Transverse colon (tissue), 4 donors: ENCODE measurements at regions not wholly inside any gene's neighbourhood (a gene's known extent, or its start where the extent isn't known, plus 50 kb on each side); places are given as distances from the start of the nearest gene placed in this dataset.

Experiments
- DNase-seq: peaks from one replicate; pipeline ENCODE4 v3.0.0-alpha.2; 2019
- H3K27ac ChIP-seq, 4 donors: fragments of 200-600 bp; sonication (generic); 2 replicates each; pipeline ENCODE4 v1.5.1; 2016 to 2018; ENCODE audit warnings: inconsistent platforms in 4 of 4
- H3K27me3 ChIP-seq: fragments of 200-600 bp; sonication (generic); 2 replicates; pipeline ENCODE4 v1.5.1; 2017; ENCODE audit warnings: inconsistent platforms
- H3K36me3 ChIP-seq, 4 donors: fragments of 200-600 bp; sonication (generic); 2 replicates each; pipeline ENCODE4 v1.5.1; 2017 to 2019; ENCODE audit warnings: inconsistent platforms in 4 of 4
- H3K4me1 ChIP-seq, 4 donors: fragments of 200-600 bp; sonication (generic); 2 replicates each; pipeline ENCODE4 v1.5.1; 2017 to 2020; ENCODE audit warnings: inconsistent platforms in 4 of 4
- H3K4me3 ChIP-seq, 4 donors: fragments of 200-600 bp; sonication (generic); 1 replicate in 1 of 4; 2 replicates in 3 of 4; pipeline versions ENCODE4 v1.5.1 to v1.6.1; 2017 to 2019; ENCODE audit warnings: inconsistent platforms in 4 of 4
- H3K9me3 ChIP-seq, 2 donors: fragments of 200-600 bp; sonication (generic); 2 replicates each; pipeline ENCODE4 v1.5.1; 2017 to 2019; ENCODE audit warnings: inconsistent platforms in 2 of 2
- EP300 ChIP-seq: sonication (generic); formaldehyde crosslinking; IDR thresholded peaks from one replicate; pipeline ENCODE4 v1.6.1; 2017; ENCODE audit warnings: antibody characterized with exemption, low read depth
- POLR2A ChIP-seq: fragments of 450-650 bp; IDR thresholded peaks from one replicate; pipeline ENCODE4 v1.6.1; 2016; ENCODE audit warnings: antibody characterized with exemption, mild to moderate bottlenecking, moderate library complexity
- POLR2AphosphoS5 ChIP-seq, 3 donors: sonication (generic); formaldehyde crosslinking; IDR thresholded peaks; one replicate each; pipeline ENCODE4 v1.6.1; 2016; ENCODE audit warnings: antibody characterized with exemption in 3 of 3
- WGBS, 2 donors: methylation state at CpG; one replicate each; pipeline ENCODE4 v1.1.5; 2018; ENCODE audit warnings: low coverage in 1 of 2; 5-methylcytosine and 5-hydroxymethylcytosine counted together
- in situ Hi-C, 4 donors: fragments of 200-750 bp; cut with MboI; loops; one replicate each; pipeline versions ENCODE4 v1.15.0 to v1.15.1; 2017; ENCODE audit warnings: low sequenced_read_pairs in 3 of 4, low pct_ligation_motif_present in 1 of 4, low pct_unique_long_range_greater_than_20kb in 1 of 4
- intact Hi-C: fragments of 100-400 bp; cut with DNase I; formaldehyde crosslinking; loops from one replicate; pipeline ENCODE4 v1.15.1; 2023; ENCODE audit warnings: low total_unique reads
- TF ChIP-seq, protein P1 (sequence below), 5 experiments: fragments of 200-600 bp in 3 of 5; fragments of 450-650 bp in 2 of 5; sonication (generic) in 3 of 5; IDR thresholded peaks; 1 replicate in 2 of 5; 2 replicates in 3 of 5; pipeline ENCODE4 v1.5.1; 2016 to 2017; ENCODE audit warnings: antibody characterized with exemption in 5 of 5, inconsistent platforms in 3 of 5, mild to moderate bottlenecking in 2 of 5, moderate library complexity in 1 of 5

DNA sequence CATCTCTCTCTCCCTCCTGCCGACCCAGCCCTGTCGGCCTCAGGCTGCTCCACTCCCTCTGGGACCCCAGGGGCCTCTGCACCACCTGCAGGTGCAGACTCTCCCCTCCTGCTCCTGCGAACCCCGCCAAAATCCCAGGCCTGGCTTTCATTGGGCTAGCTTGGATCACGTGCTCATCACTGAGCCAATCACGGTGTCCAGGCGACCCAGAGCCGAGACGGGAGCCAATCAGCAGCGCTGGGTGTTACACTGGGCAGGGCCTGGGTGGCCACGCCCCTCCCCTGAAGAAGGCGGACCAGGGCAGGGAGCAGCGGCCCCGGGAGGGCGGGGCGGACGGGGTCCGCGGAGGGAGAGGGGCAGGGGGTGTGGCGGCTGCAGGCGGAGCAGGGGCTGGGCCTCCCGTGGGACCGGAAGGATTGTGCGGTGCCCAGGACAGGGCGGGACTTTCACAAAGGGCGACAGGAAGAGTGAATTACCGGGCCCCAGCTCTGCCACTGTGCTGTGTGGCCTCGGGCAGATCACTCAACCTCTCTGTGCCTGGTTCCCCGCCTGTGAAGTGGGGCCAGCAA lies 66.6 kb upstream of the FBRSL1 start:
- no peaks in the 10 kb centered on the region for H3K9me3 ChIP-seq
- no peak overlapping the region for H3K27ac ChIP-seq
- H3K27me3 ChIP-seq = peaks cover 78% of the 10 kb centered on the region

DNA sequence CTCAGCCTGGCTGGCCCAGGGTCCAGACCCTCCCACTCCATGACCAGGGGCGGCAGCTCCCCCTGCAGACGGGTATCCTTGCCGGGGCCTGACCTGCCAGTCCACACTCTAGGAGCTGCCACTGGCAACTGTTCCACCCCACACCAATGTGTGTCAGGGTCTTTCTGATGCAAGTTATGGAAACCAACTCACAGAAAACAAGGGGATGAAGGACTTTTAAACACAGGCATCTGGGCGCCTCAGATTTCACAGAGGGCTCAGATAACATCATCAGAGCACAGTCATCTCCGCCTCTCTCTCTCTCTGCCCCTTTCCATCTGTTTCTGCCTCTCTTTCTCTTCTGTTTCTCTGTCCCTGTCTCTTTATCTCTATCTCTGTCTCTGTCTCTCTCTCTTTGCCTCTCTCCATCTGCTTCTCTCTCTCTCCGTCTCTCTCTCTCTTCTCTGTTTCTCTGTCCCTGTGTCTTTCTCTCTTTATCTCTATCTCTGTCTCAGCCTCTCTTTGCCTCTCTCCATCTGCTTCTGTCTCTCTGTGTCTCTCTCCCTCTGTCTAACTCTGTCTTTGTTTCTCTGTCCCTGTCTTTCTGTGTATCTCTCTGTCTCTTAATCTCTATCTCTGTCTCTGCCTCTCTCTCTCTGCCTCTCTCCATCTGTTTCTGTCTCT lies 67.4 kb upstream of the FBRSL1 start:
- Histone ChIP-seq H3K9me3 (no peaks in the 10 kb centered on the region), H3K27ac (no peak overlapping the region), H3K4me3 (no peak overlapping the region), H3K27me3 (peaks cover 76% of the 10 kb centered on the region), H3K36me3 (no peaks in the 10 kb centered on the region), H3K4me1 (no peaks in the 10 kb centered on the region)
- in situ Hi-C loops = loop anchor here (10.0 to 25.0 kb wide), 4 partner anchors 90 to 192 kb away; partner anchors contain the start of genes LRCOL1 (in 4 of the 4) and P2RX2 (in 4 of the 4)
- DNase-seq = no peak
- intact Hi-C loops = no loop called here
- no peak for TF ChIP-seq EP300
- TF ChIP-seq, protein P1, sequence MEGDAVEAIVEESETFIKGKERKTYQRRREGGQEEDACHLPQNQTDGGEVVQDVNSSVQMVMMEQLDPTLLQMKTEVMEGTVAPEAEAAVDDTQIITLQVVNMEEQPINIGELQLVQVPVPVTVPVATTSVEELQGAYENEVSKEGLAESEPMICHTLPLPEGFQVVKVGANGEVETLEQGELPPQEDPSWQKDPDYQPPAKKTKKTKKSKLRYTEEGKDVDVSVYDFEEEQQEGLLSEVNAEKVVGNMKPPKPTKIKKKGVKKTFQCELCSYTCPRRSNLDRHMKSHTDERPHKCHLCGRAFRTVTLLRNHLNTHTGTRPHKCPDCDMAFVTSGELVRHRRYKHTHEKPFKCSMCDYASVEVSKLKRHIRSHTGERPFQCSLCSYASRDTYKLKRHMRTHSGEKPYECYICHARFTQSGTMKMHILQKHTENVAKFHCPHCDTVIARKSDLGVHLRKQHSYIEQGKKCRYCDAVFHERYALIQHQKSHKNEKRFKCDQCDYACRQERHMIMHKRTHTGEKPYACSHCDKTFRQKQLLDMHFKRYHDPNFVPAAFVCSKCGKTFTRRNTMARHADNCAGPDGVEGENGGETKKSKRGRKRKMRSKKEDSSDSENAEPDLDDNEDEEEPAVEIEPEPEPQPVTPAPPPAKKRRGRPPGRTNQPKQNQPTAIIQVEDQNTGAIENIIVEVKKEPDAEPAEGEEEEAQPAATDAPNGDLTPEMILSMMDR (IDR thresholded peaks at IDR 0.05) = no peak
- TF ChIP-seq POLR2AphosphoS5 (IDR thresholded peaks at IDR 0.05) = no peak
- TF ChIP-seq POLR2A = no peak
- WGBS, 2 donors = 40 to 53% methylated on average over 3 to 6 of the region's 6 CpGs

More for the DNA sequence above, 66.6 kb upstream of the FBRSL1 start:
- in situ Hi-C loops = loop anchor here (10.0 to 25.0 kb wide), 4 partner anchors 89 to 191 kb away; partner anchors contain the start of genes LRCOL1 (in 4 of the 4) and P2RX2 (in 4 of the 4)
- Histone ChIP-seq H3K4me3 (no peak overlapping the region), H3K4me1 (no peaks in the 10 kb centered on the region), H3K36me3 (no peaks in the 10 kb centered on the region)
- TF ChIP-seq, protein P1 (IDR thresholded peaks at IDR 0.05) = no peak
- TF ChIP-seq POLR2A (no peak), POLR2AphosphoS5 (IDR thresholded peaks at IDR 0.05) (no peak), EP300 (no peak)
- intact Hi-C loops = no loop called here
- 79% methylated on average over 28 of the region's 29 CpGs; no CpG with 5 or more reads in 1 of the 2 donors for WGBS, 2 donors
- no peak for DNase-seq

DNA sequence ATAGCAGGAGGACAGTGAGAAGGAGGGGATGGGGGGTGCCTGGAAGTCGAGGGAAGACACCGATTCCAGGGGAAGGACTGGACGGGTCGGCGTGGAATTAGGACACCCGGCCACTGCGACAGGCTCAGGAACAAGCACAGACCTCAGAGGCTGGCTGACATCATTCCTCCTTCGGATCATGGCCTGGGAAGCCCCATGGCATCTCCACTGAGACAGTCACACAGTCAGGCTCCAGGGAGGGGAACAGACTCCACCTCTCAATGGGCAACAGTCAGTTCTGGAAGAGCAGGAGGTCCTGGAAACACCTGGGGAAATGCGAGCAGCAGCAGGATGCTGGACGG lies 67.9 kb upstream of the FBRSL1 start:
- no peak overlapping the region for H3K4me3 ChIP-seq
- no peak overlapping the region for H3K27ac ChIP-seq
- 60 to 75% methylated on average over 4 to 10 of the region's 10 CpGs for WGBS, 2 donors
- no peak for DNase-seq
- in situ Hi-C loops = loop anchor here (10.0 to 25.0 kb wide), 4 partner anchors 90 to 193 kb away; partner anchors contain the start of genes LRCOL1 (in 4 of the 4) and P2RX2 (in 4 of the 4)
- intact Hi-C loops = no loop called here
- H3K36me3 ChIP-seq = no peaks in the 10 kb centered on the region
- TF ChIP-seq POLR2A (no peak), POLR2AphosphoS5 (IDR thresholded peaks at IDR 0.05) (no peak), EP300 (no peak)
- TF ChIP-seq, protein P1 (IDR thresholded peaks at IDR 0.05) = no peak
- peaks cover 80% of the 10 kb centered on the region for H3K27me3 ChIP-seq
- no peaks in the 10 kb centered on the region for H3K4me1 ChIP-seq
- H3K9me3 ChIP-seq = no peaks in the 10 kb centered on the region

DNA sequence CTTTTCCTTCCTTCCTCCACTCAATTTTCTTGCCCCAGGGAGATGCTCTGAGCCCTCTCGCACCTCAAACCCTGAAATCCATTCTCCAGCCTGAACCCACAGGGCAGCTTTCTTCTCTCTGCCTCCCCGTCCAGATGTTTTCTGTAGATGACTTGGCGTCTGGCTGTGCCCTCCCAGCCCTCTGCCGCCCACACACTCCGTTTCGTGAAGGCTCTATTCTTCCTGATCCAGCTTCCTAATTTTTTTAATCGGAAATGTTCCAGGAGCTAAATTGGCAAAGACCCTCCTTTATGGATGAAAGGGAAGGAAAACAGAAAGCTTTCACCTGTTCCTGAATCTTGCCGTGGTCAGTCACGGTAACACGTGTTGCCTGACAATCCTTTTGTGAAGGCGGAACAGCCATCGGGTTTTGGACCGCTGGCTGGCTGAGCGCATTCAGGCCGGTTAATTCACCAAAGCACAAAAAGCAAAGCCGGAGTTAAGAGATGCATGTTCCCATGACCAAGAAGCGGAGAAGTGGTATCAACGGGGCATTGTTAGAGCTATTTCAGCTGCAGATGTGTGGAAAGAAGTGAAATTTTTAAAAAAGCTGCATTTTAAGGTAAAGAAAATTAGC lies 70.2 kb upstream of the FBRSL1 start:
- in situ Hi-C loops = loop anchor here (10.0 to 25.0 kb wide), 4 partner anchors 93 to 195 kb away; partner anchors contain the start of genes LRCOL1 (in 4 of the 4) and P2RX2 (in 4 of the 4)
- no peak for TF ChIP-seq POLR2AphosphoS5 (IDR thresholded peaks at IDR 0.05)
- TF ChIP-seq, protein P1 (IDR thresholded peaks at IDR 0.05) = no peak
- no peak for TF ChIP-seq EP300
- no peak for TF ChIP-seq POLR2A
- H3K4me1 ChIP-seq = peaks cover 4 to 6% (median 5%) of the 10 kb centered on the region in 4 donors
- DNase-seq = no peak
- no peaks in the 10 kb centered on the region for H3K36me3 ChIP-seq
- H3K4me3 ChIP-seq = no peak overlapping the region
- intact Hi-C loops = loop anchor here (5.0 to 10.0 kb wide), 2 partner anchors 105 to 203 kb away; no protein-coding TSS in a partner anchor
- H3K27ac ChIP-seq = no peak overlapping the region
- no peaks in the 10 kb centered on the region for H3K9me3 ChIP-seq
- WGBS, 2 donors = 61 to 82% methylated on average over 12 to 18 of the region's 18 CpGs
- H3K27me3 ChIP-seq = peaks cover 83% of the 10 kb centered on the region
